Skeletal muscle satellite cell (primary cell): ENCODE measurements at regions not wholly inside any gene's neighbourhood (a gene's known extent, or its start where the extent isn't known, plus 50 kb on each side); places are given as distances from the start of the nearest gene placed in this dataset.

ENCODE experiments used
- H3K27me3 ChIP-seq: 2 replicates; pipeline ENCODE4 v1.7.0; 2013; ENCODE audit warnings: low read length; ENCODE audit not compliant: control insufficient read depth, insufficient read depth
- H3K36me3 ChIP-seq: 2 replicates; pipeline ENCODE4 v1.7.0; 2013; ENCODE audit warnings: mild to moderate bottlenecking, control low read depth, low read length; ENCODE audit not compliant: insufficient read depth
- H3K4me1 ChIP-seq: 2 replicates; pipeline ENCODE4 v1.7.0; 2013; ENCODE audit warnings: low read length; ENCODE audit not compliant: control insufficient read depth, insufficient read depth
- H3K4me2 ChIP-seq: 2 replicates; pipeline ENCODE4 v1.7.0; 2013; ENCODE audit warnings: mild to moderate bottlenecking, low read length
- H3K4me3 ChIP-seq: 2 replicates; pipeline ENCODE4 v1.7.0; 2013; ENCODE audit warnings: low read length
- H3K9ac ChIP-seq: 2 replicates; pipeline ENCODE4 v1.7.0; 2013; ENCODE audit warnings: mild to moderate bottlenecking, low read depth, low read length, moderate library complexity
- H3K9me3 ChIP-seq: replicated peaks from 2 replicates; pipeline ENCODE4 v1.7.0; 2013; ENCODE audit warnings: mild to moderate bottlenecking, control low read depth, low read length

DNA sequence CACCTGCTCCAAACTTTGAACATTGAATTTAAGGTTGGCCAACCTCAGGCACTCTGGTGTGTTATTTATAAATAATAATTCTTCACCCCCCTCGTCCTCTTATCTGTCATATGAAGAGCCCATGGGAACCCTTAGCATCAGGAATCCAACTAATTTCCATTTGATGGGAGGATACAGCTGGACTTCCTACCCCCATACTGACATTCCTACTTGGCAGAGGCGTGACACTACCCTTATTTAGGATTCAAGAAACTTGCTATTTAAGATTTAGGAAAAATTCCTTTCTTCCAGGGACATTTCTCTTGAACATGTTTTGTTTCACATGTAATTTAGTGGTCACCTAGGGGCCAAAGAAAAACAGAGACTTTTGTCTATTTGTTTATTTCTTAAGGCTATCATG lies 171.9 kb upstream of the NRP1 start:
- no peaks in the 10 kb centered on the region for H3K9me3 ChIP-seq
- no peak overlapping the region for H3K9ac ChIP-seq
- no peak overlapping the region for H3K4me2 ChIP-seq
- no peak overlapping the region for H3K4me3 ChIP-seq
- H3K36me3 ChIP-seq = no peaks in the 10 kb centered on the region
- H3K27me3 ChIP-seq = no peaks in the 10 kb centered on the region
- peaks cover 9% of the 10 kb centered on the region for H3K4me1 ChIP-seq

DNA sequence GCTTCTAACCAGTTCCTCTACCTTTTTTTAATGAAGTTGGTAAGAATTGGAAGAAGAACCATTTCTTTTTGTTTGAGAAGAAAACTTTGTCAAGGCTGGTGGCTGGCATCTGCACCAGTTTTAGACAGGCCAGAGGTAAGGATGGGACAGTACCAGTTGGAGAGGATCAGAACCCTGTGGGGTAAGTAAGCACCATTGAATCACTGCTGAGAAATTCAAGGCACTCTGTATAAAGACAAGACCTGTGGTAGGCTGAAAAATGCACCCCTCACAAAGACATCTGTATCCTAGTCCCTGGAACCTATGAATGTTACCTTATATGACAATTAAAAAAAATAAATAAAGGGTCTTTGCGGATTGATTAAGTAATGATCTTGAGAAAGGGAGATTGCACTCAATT lies 166.7 kb upstream of the NRP1 start:
- Histone ChIP-seq H3K27me3 (no peaks in the 10 kb centered on the region), H3K36me3 (no peaks in the 10 kb centered on the region), H3K9ac (no peak overlapping the region), H3K4me1 (no peaks in the 10 kb centered on the region), H3K4me3 (no peak overlapping the region), H3K4me2 (no peak overlapping the region), H3K9me3 (no peaks in the 10 kb centered on the region)

DNA sequence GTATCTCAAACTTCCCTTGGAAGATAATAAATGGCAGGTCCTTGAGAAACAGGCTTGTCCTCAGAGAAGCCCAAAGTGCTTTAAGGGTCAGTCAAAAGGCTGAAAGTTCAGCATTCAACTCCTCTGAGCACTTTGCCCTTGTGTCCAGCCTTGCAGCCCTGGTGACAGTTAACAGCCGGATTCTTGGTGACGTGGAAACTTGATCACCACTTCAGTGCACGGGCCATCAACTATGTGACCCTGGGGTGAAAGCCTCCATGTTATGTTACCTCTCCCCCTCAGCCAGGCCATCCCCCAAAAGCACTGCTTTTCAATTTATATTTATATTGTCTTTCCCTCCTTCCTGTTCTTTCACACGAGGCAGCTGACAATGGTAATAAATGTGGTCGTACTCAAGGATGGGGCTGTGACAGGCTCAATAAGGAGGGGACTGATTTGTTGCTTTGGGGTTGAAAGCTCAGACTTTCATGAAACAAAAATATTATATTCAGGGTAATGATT lies 164.0 kb upstream of the NRP1 start:
- Histone ChIP-seq H3K4me2 (no peak overlapping the region), H3K4me1 (no peaks in the 10 kb centered on the region), H3K9ac (no peak overlapping the region), H3K9me3 (no peaks in the 10 kb centered on the region), H3K36me3 (no peaks in the 10 kb centered on the region), H3K27me3 (no peaks in the 10 kb centered on the region), H3K4me3 (no peak overlapping the region)

DNA sequence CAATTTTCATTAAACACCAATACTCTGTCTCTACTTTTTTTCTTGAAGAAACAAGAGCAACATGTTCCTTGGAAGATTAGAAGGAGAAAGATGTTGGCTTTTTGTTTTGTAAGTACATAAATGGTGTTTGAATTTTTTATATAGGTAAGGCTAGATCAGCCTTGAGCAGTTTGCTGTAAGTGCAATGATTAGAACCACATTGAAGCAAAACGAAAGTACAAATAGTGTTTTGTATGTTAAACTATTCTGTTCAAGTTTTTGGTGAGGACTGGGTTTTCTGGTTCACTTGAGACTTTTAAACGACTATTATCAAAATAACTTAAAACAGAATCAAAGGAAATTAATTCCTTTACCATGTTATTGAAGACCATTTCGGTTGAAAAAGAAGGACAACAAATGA lies 162.9 kb upstream of the NRP1 start:
- H3K4me2 ChIP-seq = no peak overlapping the region
- no peak overlapping the region for H3K4me3 ChIP-seq
- no peaks in the 10 kb centered on the region for H3K4me1 ChIP-seq
- H3K27me3 ChIP-seq = no peaks in the 10 kb centered on the region
- H3K9me3 ChIP-seq = no peaks in the 10 kb centered on the region
- H3K9ac ChIP-seq = no peak overlapping the region
- no peaks in the 10 kb centered on the region for H3K36me3 ChIP-seq

- Histone ChIP-seq H3K27me3 (no peaks in the 10 kb centered on the region), H3K9me3 (no peaks in the 10 kb centered on the region), H3K4me2 (no peak overlapping the region), H3K9ac (no peak overlapping the region), H3K36me3 (no peaks in the 10 kb centered on the region), H3K4me3 (no peak overlapping the region), H3K4me1 (no peaks in the 10 kb centered on the region)
Observed at GRCh38 chr10:33496096-33496495, 161.6 kb upstream of the NRP1 start.

GRCh38 chr10:33494694-33495265 lies 160.3 kb upstream of the NRP1 start:
- H3K36me3 ChIP-seq = no peaks in the 10 kb centered on the region
- no peaks in the 10 kb centered on the region for H3K9me3 ChIP-seq

GRCh38 chr10:33493978-33494377 lies 159.5 kb upstream of the NRP1 start:
- H3K4me3 ChIP-seq = no peak overlapping the region
- no peaks in the 10 kb centered on the region for H3K4me1 ChIP-seq
- H3K27me3 ChIP-seq = no peaks in the 10 kb centered on the region
- no peak overlapping the region for H3K4me2 ChIP-seq
- no peak overlapping the region for H3K9ac ChIP-seq
- no peaks in the 10 kb centered on the region for H3K9me3 ChIP-seq
- H3K36me3 ChIP-seq = no peaks in the 10 kb centered on the region

More at GRCh38 chr10:33494694-33495265, 160.3 kb upstream of the NRP1 start:
- Histone ChIP-seq H3K9ac (no peak overlapping the region), H3K4me2 (no peak overlapping the region), H3K4me1 (no peaks in the 10 kb centered on the region), H3K27me3 (no peaks in the 10 kb centered on the region), H3K4me3 (no peak overlapping the region)

DNA sequence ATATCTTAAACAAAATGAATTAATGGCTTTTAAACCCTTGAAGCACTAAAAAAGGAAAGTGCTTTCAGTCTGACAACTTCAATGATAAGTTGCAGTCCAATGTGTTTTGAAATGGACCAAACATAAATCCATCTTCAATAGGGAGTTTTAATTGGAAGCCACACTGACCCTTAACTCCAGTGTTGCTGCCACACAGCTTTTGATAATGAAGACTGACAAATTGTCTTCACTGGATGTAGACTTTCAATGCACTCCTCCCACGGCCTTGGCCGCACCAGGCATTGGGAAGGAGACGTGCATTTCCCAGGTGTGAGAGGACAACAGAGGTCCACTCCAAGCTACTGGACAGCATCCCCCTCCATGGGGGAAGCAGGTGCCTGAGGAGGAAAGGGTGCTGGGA lies 159.0 kb upstream of the NRP1 start:
- no peaks in the 10 kb centered on the region for H3K36me3 ChIP-seq
- H3K27me3 ChIP-seq = no peaks in the 10 kb centered on the region
- H3K4me3 ChIP-seq = no peak overlapping the region
- no peak overlapping the region for H3K9ac ChIP-seq
- H3K9me3 ChIP-seq = no peaks in the 10 kb centered on the region
- H3K4me2 ChIP-seq = no peak overlapping the region
- H3K4me1 ChIP-seq = no peaks in the 10 kb centered on the region

GRCh38 chr10:33492701-33493345 lies 158.4 kb upstream of the NRP1 start:
- no peaks in the 10 kb centered on the region for H3K9me3 ChIP-seq
- no peaks in the 10 kb centered on the region for H3K36me3 ChIP-seq
- H3K4me3 ChIP-seq = no peak overlapping the region
- H3K9ac ChIP-seq = no peak overlapping the region
- H3K4me1 ChIP-seq = no peaks in the 10 kb centered on the region
- H3K27me3 ChIP-seq = no peaks in the 10 kb centered on the region
- no peak overlapping the region for H3K4me2 ChIP-seq

DNA sequence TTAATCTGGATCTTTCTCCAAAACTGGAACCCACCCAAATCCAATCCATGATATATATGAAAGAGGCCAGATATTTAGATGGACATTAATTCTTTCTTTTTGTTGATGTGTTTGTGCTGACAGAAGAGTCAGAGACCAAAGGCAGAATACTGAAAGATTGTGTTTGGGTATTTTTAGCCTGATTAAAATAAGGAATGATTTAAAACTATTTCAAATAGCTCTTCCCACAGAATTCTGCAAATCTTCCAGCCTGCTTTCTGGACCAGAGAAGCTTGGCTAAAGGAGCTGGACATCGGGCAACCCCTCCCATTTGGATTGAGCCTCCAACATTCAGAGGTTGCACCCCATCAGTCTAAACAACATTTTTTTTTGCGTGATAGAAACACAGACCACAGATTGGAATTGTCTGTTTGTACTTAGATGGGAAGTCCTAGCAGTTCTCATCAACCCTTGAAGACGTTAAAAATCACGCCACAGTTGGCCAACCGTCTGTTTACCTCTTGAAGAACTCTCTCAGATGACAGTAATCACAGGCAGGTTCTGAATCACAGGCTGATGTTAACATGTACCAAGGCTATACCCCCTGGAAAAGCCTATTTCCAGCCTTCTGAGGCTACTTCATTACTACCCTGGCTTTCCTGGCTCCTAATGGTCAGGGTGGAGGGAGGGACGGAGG lies 155.2 kb upstream of the NRP1 start:
- no peak overlapping the region for H3K4me3 ChIP-seq
- H3K27me3 ChIP-seq = no peaks in the 10 kb centered on the region
- no peak overlapping the region for H3K4me2 ChIP-seq
- no peaks in the 10 kb centered on the region for H3K36me3 ChIP-seq
- H3K9me3 ChIP-seq = no peaks in the 10 kb centered on the region
- H3K9ac ChIP-seq = no peak overlapping the region
- no peaks in the 10 kb centered on the region for H3K4me1 ChIP-seq

GRCh38 chr10:33487014-33487776 lies 152.7 kb upstream of the NRP1 start:
- H3K4me1 ChIP-seq = no peaks in the 10 kb centered on the region
- no peak overlapping the region for H3K4me2 ChIP-seq
- H3K9ac ChIP-seq = no peak overlapping the region
- no peak overlapping the region for H3K4me3 ChIP-seq
- no peaks in the 10 kb centered on the region for H3K9me3 ChIP-seq
- no peaks in the 10 kb centered on the region for H3K36me3 ChIP-seq
- H3K27me3 ChIP-seq = no peaks in the 10 kb centered on the region
